Common myeloid progenitor, CD34-positive (primary cell): ENCODE measurements at regions not wholly inside any gene's neighbourhood (a gene's known extent, or its start where the extent isn't known, plus 50 kb on each side); places are given as distances from the start of the nearest gene placed in this dataset.
"Not testable (repeated sequence)": the region's sequence is repeated elsewhere in the genome, so short reads cannot be mapped to it uniquely, and the experiment has no call there.

Source experiments
- CTCF ChIA-PET: fragments of 350-600 bp; sonication (Branson Sonifier 250); formaldehyde crosslinking; loops from one replicate; lab custom pipeline; 2021; ENCODE audit warnings: antibody characterized with exemption; lab: Charles Lee
- POLR2A ChIA-PET: fragments of 350-600 bp; sonication (Branson Sonifier 250); formaldehyde crosslinking; loops from one replicate; lab custom pipeline; 2021; ENCODE audit warnings: antibody characterized with exemption; lab: Charles Lee
- DNase-seq, 3 donors: peaks; one replicate each; pipeline versions ENCODE4 v3.0.0 to v3.0.0-alpha.2; 2013
- H3K27ac ChIP-seq, 2 experiments: 1 replicate in 1 of 2; 2 replicates in 1 of 2; pipeline ENCODE4 v1.7.0; 2013; ENCODE audit warnings: inconsistent platforms in 2 of 2, low read length in 2 of 2, mild to moderate bottlenecking in 2 of 2, low read depth in 1 of 2, moderate library complexity in 1 of 2; ENCODE audit not compliant: severe bottlenecking in 2 of 2, insufficient read depth in 1 of 2, poor library complexity in 1 of 2
- H3K27me3 ChIP-seq, 5 experiments: replicated peaks in 2 of 5; 1 replicate in 3 of 5; 2 replicates in 2 of 5; pipeline versions ENCODE4 v1.6.1 to v1.7.0; 2013; ENCODE audit warnings: low read length in 4 of 5, mild to moderate bottlenecking in 2 of 5, moderate library complexity in 2 of 5, inconsistent platforms in 1 of 5; ENCODE audit not compliant: insufficient read depth in 5 of 5, control insufficient read depth in 4 of 5
- H3K36me3 ChIP-seq, 4 experiments: 1 replicate in 2 of 4; 2 replicates in 2 of 4; pipeline versions ENCODE4 v1.6.1 to v1.7.0; 2013; ENCODE audit warnings: low read length in 3 of 4, control low read depth in 1 of 4, mild to moderate bottlenecking in 1 of 4; ENCODE audit not compliant: control insufficient read depth in 4 of 4, insufficient read depth in 4 of 4
- H3K4me1 ChIP-seq, 4 experiments: 1 replicate in 3 of 4; 2 replicates in 1 of 4; pipeline versions ENCODE4 v1.6.1 to v1.7.1; 2013; ENCODE audit warnings: low read length in 3 of 4, mild to moderate bottlenecking in 3 of 4, control low read depth in 1 of 4, inconsistent platforms in 1 of 4, moderate library complexity in 1 of 4; ENCODE audit not compliant: control insufficient read depth in 4 of 4, insufficient read depth in 4 of 4; ENCODE audit errors: control extremely low read depth in 1 of 4
- H3K4me3 ChIP-seq, 7 experiments: 1 replicate in 4 of 7; 2 replicates in 3 of 7; pipeline versions ENCODE4 v1.5.1 to v1.7.0; 2013; ENCODE audit warnings: mild to moderate bottlenecking in 7 of 7, low read length in 6 of 7, moderate library complexity in 6 of 7, inconsistent platforms in 2 of 7, low read depth in 2 of 7, control low read depth in 1 of 7; ENCODE audit not compliant: insufficient read depth in 4 of 7, control insufficient read depth in 1 of 7; ENCODE audit errors: extremely low read depth in 1 of 7
- H3K9me3 ChIP-seq, 5 experiments: 1 replicate in 4 of 5; 2 replicates in 1 of 5; pipeline versions ENCODE4 v1.6.1 to v1.7.1; 2013; ENCODE audit warnings: low read length in 4 of 5, mild to moderate bottlenecking in 2 of 5, inconsistent platforms in 1 of 5, low read depth in 1 of 5, moderate library complexity in 1 of 5; ENCODE audit not compliant: control insufficient read depth in 4 of 5, insufficient read depth in 2 of 5; ENCODE audit errors: control extremely low read depth in 1 of 5
- WGBS: methylation state at CpG from one replicate; pipeline ENCODE4 v1.1.5; 2013; ENCODE audit not compliant: insufficient coverage; 5-methylcytosine and 5-hydroxymethylcytosine counted together

DNA sequence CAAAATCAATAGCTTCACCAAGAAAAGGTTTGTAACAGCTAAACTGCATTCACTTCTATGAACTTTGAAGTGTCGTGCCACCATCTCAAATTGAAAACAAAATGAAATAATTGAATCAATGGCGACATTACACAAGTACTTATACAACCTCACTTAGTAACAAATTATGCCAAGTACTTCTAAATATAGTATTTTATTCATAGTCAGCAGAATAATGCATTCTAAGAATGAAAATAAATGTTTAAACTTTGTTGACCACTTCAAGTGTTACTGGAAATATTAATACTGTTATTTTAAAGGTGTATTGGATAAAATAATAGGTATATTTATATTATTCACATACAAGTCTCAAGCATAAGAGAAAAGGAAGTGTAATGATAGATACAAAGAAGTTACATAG, 280.1 kb upstream of the HTR1E start:
- no peaks in the 10 kb centered on the region for H3K36me3 ChIP-seq
- H3K4me1 ChIP-seq: no peaks in the 10 kb centered on the region
- no peak overlapping the region for H3K4me3 ChIP-seq
- no peak overlapping the region for H3K27ac ChIP-seq
- H3K9me3 ChIP-seq: no peaks in the 10 kb centered on the region
- no peaks in the 10 kb centered on the region for H3K27me3 ChIP-seq
- no peak for DNase-seq
- CTCF ChIA-PET: no interaction called here
- POLR2A ChIA-PET: no interaction called here
- no CpG with 5 or more reads among the region's 2 CpGs for WGBS

DNA sequence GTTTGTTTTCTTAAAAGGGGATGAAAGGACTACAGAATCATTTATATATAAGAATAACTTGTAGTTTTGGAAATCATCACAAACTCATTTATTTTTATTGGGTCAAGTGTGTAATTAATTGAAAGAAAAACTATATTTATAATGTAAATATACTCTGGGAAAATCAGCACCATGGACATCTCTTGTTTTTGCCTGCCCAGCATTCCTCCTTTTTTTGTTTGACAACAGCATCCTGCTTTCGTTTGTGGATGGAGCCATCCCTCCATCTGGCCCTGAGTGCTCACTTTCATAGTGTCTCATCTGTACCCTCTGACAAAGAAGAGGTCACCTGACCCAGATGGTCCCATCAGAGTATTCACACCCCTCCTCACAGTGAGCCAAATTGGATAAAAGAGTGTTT, 308.2 kb upstream of the HTR1E start:
- CTCF ChIA-PET: no interaction called here
- H3K4me3 ChIP-seq: no peak overlapping the region

GRCh38 chr6:86619428-86619827, 317.9 kb upstream of the HTR1E start:
- H3K27ac ChIP-seq: no peak overlapping the region
- no peaks in the 10 kb centered on the region for H3K27me3 ChIP-seq
- POLR2A ChIA-PET: no interaction called here
- CTCF ChIA-PET: no interaction called here
- no CpG with 5 or more reads among the region's 2 CpGs for WGBS
- H3K4me3 ChIP-seq: no peak overlapping the region
- H3K36me3 ChIP-seq: no peaks in the 10 kb centered on the region
- no peak for DNase-seq
- no peaks in the 10 kb centered on the region for H3K4me1 ChIP-seq
- H3K9me3 ChIP-seq: no peaks in the 10 kb centered on the region

More for the DNA sequence above, 308.2 kb upstream of the HTR1E start:
- no peaks in the 10 kb centered on the region for H3K36me3 ChIP-seq
- no peaks in the 10 kb centered on the region for H3K4me1 ChIP-seq
- H3K27me3 ChIP-seq: no peaks in the 10 kb centered on the region
- H3K27ac ChIP-seq: no peak overlapping the region
- 29% methylated on average over 1 of the region's 1 CpG for WGBS
- POLR2A ChIA-PET: no interaction called here
- H3K9me3 ChIP-seq: peaks cover 0 to 3% (median 0%) of the 10 kb centered on the region in 5 experiments
- DNase-seq: no peak

DNA sequence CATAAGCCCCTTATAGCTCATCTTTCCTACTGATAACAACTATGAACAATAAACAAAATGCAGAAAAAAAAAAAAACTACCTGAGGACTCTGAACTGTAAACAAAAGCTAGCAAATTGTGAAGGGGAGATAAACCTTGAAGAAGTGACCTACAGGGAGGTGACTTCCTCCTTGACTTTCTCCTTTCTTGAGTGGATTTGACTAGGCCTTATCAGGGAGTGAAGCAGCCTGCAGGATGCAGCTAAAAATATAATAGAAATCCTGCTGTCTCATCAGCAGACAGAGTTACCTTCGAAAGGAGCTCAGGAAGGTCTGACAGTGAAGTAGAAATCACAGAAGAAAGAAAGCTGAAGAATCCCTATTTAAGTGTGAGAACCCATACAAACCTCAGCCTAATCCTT, 322.0 kb upstream of the HTR1E start:
- no CpG with 5 or more reads among the region's 1 CpG for whole genome bisulfite sequencing
- Histone ChIP-seq H3K27me3 (no peaks in the 10 kb centered on the region), H3K9me3 (no peaks in the 10 kb centered on the region), H3K4me3 (no peak overlapping the region), H3K36me3 (no peaks in the 10 kb centered on the region), H3K4me1 (no peaks in the 10 kb centered on the region), H3K27ac (no peak overlapping the region)
- no peak for DNase-seq
- CTCF ChIA-PET: interaction anchor here (0.6 kb wide), 1 partner anchor 263 kb away, joined by 3 read pairs; no protein-coding TSS in a partner anchor
- POLR2A ChIA-PET: no interaction called here

DNA sequence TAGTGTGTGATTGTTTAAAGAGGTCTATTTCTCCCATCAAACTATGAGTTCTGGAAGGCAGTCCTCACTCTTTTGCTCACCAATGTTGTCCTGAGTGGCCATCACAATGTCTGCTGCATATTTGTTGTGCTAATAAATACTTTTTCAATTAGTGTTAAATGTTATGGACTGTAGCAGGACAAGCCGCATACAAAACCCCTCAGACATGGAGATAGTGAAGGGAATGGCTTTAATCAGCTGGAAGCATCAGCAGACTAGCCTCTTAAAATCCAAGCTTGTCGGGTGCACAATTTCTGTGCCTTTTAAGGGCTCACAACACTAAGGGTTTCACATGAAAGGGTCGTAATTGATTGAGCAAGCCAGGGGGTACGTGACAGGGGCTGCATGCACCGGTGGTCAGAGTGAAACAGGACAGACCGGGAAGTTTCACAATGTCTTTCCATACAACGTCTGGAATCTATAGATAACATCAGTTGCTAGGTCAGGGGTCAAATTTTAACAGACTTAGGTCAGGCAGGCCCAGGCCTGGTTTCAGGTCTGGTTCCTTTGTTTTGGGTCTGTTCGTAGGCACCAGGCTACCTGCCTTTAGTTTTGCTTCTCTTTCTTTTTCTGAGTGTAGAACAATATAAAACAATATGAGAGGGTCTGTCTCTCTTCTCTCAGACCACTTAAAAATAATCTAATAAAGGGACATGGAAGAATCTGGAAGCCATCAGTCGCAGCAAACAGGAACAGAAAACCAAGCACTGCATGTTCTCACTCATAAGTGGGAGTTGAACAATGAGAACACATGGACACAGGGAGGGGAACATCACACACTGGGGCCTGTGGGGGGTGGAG, 327.6 kb upstream of the HTR1E start:
- Histone ChIP-seq H3K4me1 (no peaks in the 10 kb centered on the region), H3K27me3 (no peaks in the 10 kb centered on the region), H3K36me3 (no peaks in the 10 kb centered on the region), H3K4me3 (no peak overlapping the region), H3K27ac (no peak overlapping the region), H3K9me3 (no peaks in the 10 kb centered on the region)
- 57% methylated on average over 7 of the region's 9 CpGs for WGBS
- POLR2A ChIA-PET: no interaction called here
- CTCF ChIA-PET: no interaction called here
- DNase-seq: no peak

GRCh38 chr6:86603364-86603763, 334.0 kb upstream of the HTR1E start:
- POLR2A ChIA-PET, H3K27ac ChIP-seq, H3K36me3 ChIP-seq, H3K4me1 ChIP-seq, H3K27me3 ChIP-seq, H3K4me3 ChIP-seq, CTCF ChIA-PET, H3K9me3 ChIP-seq, DNase-seq: not testable (repeated sequence)
- WGBS: 93% methylated on average over 3 of the region's 3 CpGs

- H3K27me3 ChIP-seq, H3K4me3 ChIP-seq, H3K9me3 ChIP-seq, H3K4me1 ChIP-seq, H3K36me3 ChIP-seq, H3K27ac ChIP-seq, POLR2A ChIA-PET, DNase-seq, CTCF ChIA-PET: not testable (repeated sequence)
- WGBS: 79% methylated on average over 4 of the region's 6 CpGs
These were observed 335.2 kb upstream of the HTR1E start for GRCh38 chr6:86602093-86602492.
